HFFc6 (cell line): ENCODE measurements at regions not wholly inside any gene's neighbourhood (a gene's known extent, or its start where the extent isn't known, plus 50 kb on each side); places are given as distances from the start of the nearest gene placed in this dataset.

Experiments
- DNase-seq: peaks from one replicate; pipeline ENCODE4 v3.0.0-alpha.2; 2018
- H3K27ac Mint-ChIP-seq: 2 replicates; pipeline ENCODE4 v1.8.0; 2020; ENCODE audit warnings: mild to moderate bottlenecking, mixed read lengths
- H3K27me3 Mint-ChIP-seq: 2 replicates; pipeline ENCODE4 v1.8.0; 2021; ENCODE audit warnings: mild to moderate bottlenecking, moderate library complexity, mixed read lengths; ENCODE audit not compliant: insufficient read depth
- H3K36me3 Mint-ChIP-seq: 2 replicates; pipeline ENCODE4 v1.8.0; 2021; ENCODE audit warnings: low read depth, mixed read lengths
- H3K4me1 Mint-ChIP-seq: 2 replicates; pipeline ENCODE4 v1.8.0; 2020; ENCODE audit warnings: low read depth, mixed read lengths
- H3K4me3 Mint-ChIP-seq: 2 replicates; pipeline ENCODE4 v1.8.0; 2020; ENCODE audit warnings: mild to moderate bottlenecking, moderate library complexity, mixed read lengths
- H3K9me3 Mint-ChIP-seq: 2 replicates; pipeline ENCODE4 v1.8.0; 2020; ENCODE audit warnings: mild to moderate bottlenecking, mixed read lengths
- CTCF ChIP-seq: fragments of 200-600 bp; sonication (generic); IDR thresholded peaks from 2 replicates; pipeline ENCODE4 v1.5.0; 2021; ENCODE audit warnings: antibody characterized with exemption, mild to moderate bottlenecking

- H3K9me3 Mint-ChIP-seq = no peaks in the 10 kb centered on the region; the same call in 1 of the 2 replicates
Measured at GRCh38 chr7:15099074-15099473, 196.5 kb upstream of the DGKB start.

GRCh38 chr7:15096853-15097252 is 194.3 kb upstream of the DGKB start:
- no peaks in the 10 kb centered on the region; the same call in 1 of the 2 replicates for H3K9me3 Mint-ChIP-seq
- no peaks in the 10 kb centered on the region for H3K36me3 Mint-ChIP-seq
- DNase-seq = no peak
- no peaks in the 10 kb centered on the region for H3K4me1 Mint-ChIP-seq
- H3K27ac Mint-ChIP-seq = no peak overlapping the region
- H3K4me3 Mint-ChIP-seq = no peak overlapping the region
- no peak for TF ChIP-seq CTCF
- H3K27me3 Mint-ChIP-seq = no peaks in the 10 kb centered on the region

More at GRCh38 chr7:15099074-15099473, 196.5 kb upstream of the DGKB start:
- no peaks in the 10 kb centered on the region; the same call in 1 of the 2 replicates for H3K27me3 Mint-ChIP-seq
- no peaks in the 10 kb centered on the region for H3K4me1 Mint-ChIP-seq
- H3K27ac Mint-ChIP-seq = no peak overlapping the region
- no peak for TF ChIP-seq CTCF
- no peaks in the 10 kb centered on the region for H3K36me3 Mint-ChIP-seq
- no peak overlapping the region for H3K4me3 Mint-ChIP-seq
- DNase-seq = no peak

GRCh38 chr7:15094989-15095388 is 192.4 kb upstream of the DGKB start:
- no peak for TF ChIP-seq CTCF
- Mint-ChIP-seq H3K4me3 (no peak overlapping the region), H3K9me3 (no peaks in the 10 kb centered on the region; the same call in 1 of the 2 replicates), H3K4me1 (no peaks in the 10 kb centered on the region), H3K36me3 (no peaks in the 10 kb centered on the region), H3K27ac (no peak overlapping the region), H3K27me3 (no peaks in the 10 kb centered on the region)
- no peak for DNase-seq

- H3K27ac Mint-ChIP-seq = no peak overlapping the region
- DNase-seq = no peak
- H3K4me1 Mint-ChIP-seq = peaks cover 23% of the 10 kb centered on the region; the same call in 1 of the 2 replicates
- no peaks in the 10 kb centered on the region; the same call in 1 of the 2 replicates for H3K9me3 Mint-ChIP-seq
- H3K4me3 Mint-ChIP-seq = no peak overlapping the region
- no peaks in the 10 kb centered on the region for H3K27me3 Mint-ChIP-seq
- no peaks in the 10 kb centered on the region for H3K36me3 Mint-ChIP-seq
- no peak for TF ChIP-seq CTCF
Measured at GRCh38 chr7:15087771-15088170, 185.2 kb upstream of the DGKB start.

- peaks cover 23% of the 10 kb centered on the region; the same call in 1 of the 2 replicates for H3K4me1 Mint-ChIP-seq
- no peak for DNase-seq
- H3K27ac Mint-ChIP-seq = no peak overlapping the region
- no peaks in the 10 kb centered on the region for H3K27me3 Mint-ChIP-seq
- H3K9me3 Mint-ChIP-seq = no peaks in the 10 kb centered on the region; the same call in 1 of the 2 replicates
- H3K36me3 Mint-ChIP-seq = no peaks in the 10 kb centered on the region
- TF ChIP-seq CTCF = no peak
- no peak overlapping the region for H3K4me3 Mint-ChIP-seq
Measured at GRCh38 chr7:15086862-15087261, 184.3 kb upstream of the DGKB start.

- Mint-ChIP-seq H3K4me1 (peaks cover 23% of the 10 kb centered on the region; the same call in 1 of the 2 replicates), H3K4me3 (no peak overlapping the region), H3K36me3 (no peaks in the 10 kb centered on the region), H3K27me3 (no peaks in the 10 kb centered on the region), H3K9me3 (no peaks in the 10 kb centered on the region; the same call in 1 of the 2 replicates), H3K27ac (no peak overlapping the region)
- no peak for TF ChIP-seq CTCF
- DNase-seq = no peak
Measured at GRCh38 chr7:15086131-15086611, 183.6 kb upstream of the DGKB start.
